Caco-2 (cell line): ENCODE measurements at regions not wholly inside any gene's neighbourhood (a gene's known extent, or its start where the extent isn't known, plus 50 kb on each side); places are given as distances from the start of the nearest gene placed in this dataset.

Experiments used
- BruUV-seq: library from RNA; stranded (reverse); fragments of 400-500 nt; replicated peaks from 2 replicates; lab custom pipeline; 2021; lab: Mats Ljungman, UMichigan
- CTCF ChIA-PET: fragments of 300-600 bp; sonication (Branson Sonifier 250); formaldehyde crosslinking; loops from one replicate; lab custom pipeline; 2022; ENCODE audit warnings: antibody characterized with exemption; lab: Charles Lee
- POLR2A ChIA-PET: fragments of 300-600 bp; sonication (Branson Sonifier 250); formaldehyde crosslinking; loops from one replicate; lab custom pipeline; 2022; ENCODE audit warnings: antibody characterized with exemption; lab: Charles Lee
- DNase-seq, 2 experiments: peaks; one replicate each; pipeline versions ENCODE4 v3.0.0 to v3.0.0-alpha.2; 2020 to 2022
- H3K27me3 ChIP-seq: replicated peaks from 2 replicates; pipeline ENCODE4 v1.6.0; 2011; ENCODE audit warnings: low read length; ENCODE audit not compliant: control insufficient read depth, insufficient read depth
- H3K36me3 ChIP-seq: 2 replicates; pipeline ENCODE4 v1.5.1; 2011; ENCODE audit warnings: low read length; ENCODE audit not compliant: control insufficient read depth, insufficient read depth
- H3K4me1 ChIP-seq: fragments of 250-450 bp; sonication (Bioruptor Pico); 2 replicates; pipeline ENCODE4 v1.5.1; 2020; ENCODE audit warnings: mild to moderate bottlenecking
- H3K4me3 ChIP-seq: 2 replicates; pipeline ENCODE4 v1.5.1; 2011; ENCODE audit warnings: low read depth, mild to moderate bottlenecking, control low read depth, low read length
- H3K9me3 ChIP-seq: fragments of 250-450 bp; sonication (Bioruptor Pico); 2 replicates; pipeline ENCODE4 v1.5.1; 2020; ENCODE audit warnings: mild to moderate bottlenecking, moderate library complexity
- H3K27ac Mint-ChIP-seq: one replicate; pipeline ENCODE4 v1.8.0; 2022; ENCODE audit warnings: mixed read lengths; ENCODE audit not compliant: unreplicated experiment
- H3K27me3 Mint-ChIP-seq: one replicate; pipeline ENCODE4 v1.8.0; 2022; ENCODE audit warnings: mixed read lengths; ENCODE audit not compliant: insufficient read depth, unreplicated experiment
- H3K36me3 Mint-ChIP-seq: one replicate; pipeline ENCODE4 v1.8.0; 2022; ENCODE audit warnings: mild to moderate bottlenecking, mixed read lengths; ENCODE audit not compliant: insufficient read depth, unreplicated experiment
- H3K4me1 Mint-ChIP-seq: one replicate; pipeline ENCODE4 v1.8.0; 2022; ENCODE audit warnings: low read depth, mixed read lengths; ENCODE audit not compliant: unreplicated experiment
- H3K4me3 Mint-ChIP-seq: one replicate; pipeline ENCODE4 v1.8.0; 2022; ENCODE audit warnings: mild to moderate bottlenecking, moderate library complexity, mixed read lengths; ENCODE audit not compliant: unreplicated experiment
- H3K9me3 Mint-ChIP-seq: one replicate; pipeline ENCODE4 v1.8.0; 2022; ENCODE audit warnings: mixed read lengths; ENCODE audit not compliant: unreplicated experiment
- intact Hi-C: fragments of 100-400 bp; cut with micrococcal nuclease; formaldehyde crosslinking; loops from one replicate; pipeline ENCODE4 v1.10.0; 2022; ENCODE audit not compliant: unreplicated experiment
- TF ChIP-seq, protein P1 (sequence below), 2 experiments: fragments of 200-600 bp in 1 of 2; IDR thresholded peaks; 1 replicate in 1 of 2; 2 replicates in 1 of 2; pipeline versions ENCODE4 v1.5.1 to v1.8.0; 2011 to 2022; ENCODE audit warnings: antibody characterized with exemption in 1 of 2, control low read depth in 1 of 2, inconsistent platforms in 1 of 2, low read depth in 1 of 2, low read length in 1 of 2, mild to moderate bottlenecking in 1 of 2, moderate library complexity in 1 of 2; ENCODE audit not compliant: insufficient read depth in 1 of 2, severe bottlenecking in 1 of 2, unreplicated experiment in 1 of 2

DNA sequence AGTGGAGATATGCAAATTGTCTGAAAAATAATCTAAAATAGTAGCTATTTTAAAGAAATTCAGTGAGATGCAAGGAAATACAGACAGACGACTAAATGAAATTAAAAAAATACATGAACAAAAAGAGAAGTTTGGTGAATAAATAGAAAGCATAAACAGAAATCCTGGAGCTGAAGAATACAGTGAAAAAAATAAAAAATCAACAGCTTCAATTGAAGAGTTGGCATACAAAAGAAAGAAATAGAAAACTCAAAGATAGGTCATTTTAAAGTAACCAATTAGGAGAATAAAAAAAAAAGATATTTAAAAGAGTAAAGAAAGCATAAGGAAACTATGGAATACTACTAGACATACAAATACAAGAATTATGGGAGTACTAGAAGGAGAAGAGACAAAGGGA is 2191.5 kb upstream of the PCDH20 start:
- no TSS peak for BruUV-seq
- no peaks in the 10 kb centered on the region for H3K4me1 Mint-ChIP-seq
- no peak for DNase-seq
- Histone ChIP-seq H3K9me3 (peaks cover 7% of the 10 kb centered on the region), H3K4me3 (no peak overlapping the region), H3K27me3 (no peaks in the 10 kb centered on the region), H3K36me3 (no peaks in the 10 kb centered on the region; the same call in 1 of the 2 replicates), H3K4me1 (no peaks in the 10 kb centered on the region)
- no peak overlapping the region for H3K27ac Mint-ChIP-seq
- POLR2A ChIA-PET: no interaction called here
- peaks cover 24% of the 10 kb centered on the region for H3K9me3 Mint-ChIP-seq
- CTCF ChIA-PET: no interaction called here
- TF ChIP-seq, protein P1, sequence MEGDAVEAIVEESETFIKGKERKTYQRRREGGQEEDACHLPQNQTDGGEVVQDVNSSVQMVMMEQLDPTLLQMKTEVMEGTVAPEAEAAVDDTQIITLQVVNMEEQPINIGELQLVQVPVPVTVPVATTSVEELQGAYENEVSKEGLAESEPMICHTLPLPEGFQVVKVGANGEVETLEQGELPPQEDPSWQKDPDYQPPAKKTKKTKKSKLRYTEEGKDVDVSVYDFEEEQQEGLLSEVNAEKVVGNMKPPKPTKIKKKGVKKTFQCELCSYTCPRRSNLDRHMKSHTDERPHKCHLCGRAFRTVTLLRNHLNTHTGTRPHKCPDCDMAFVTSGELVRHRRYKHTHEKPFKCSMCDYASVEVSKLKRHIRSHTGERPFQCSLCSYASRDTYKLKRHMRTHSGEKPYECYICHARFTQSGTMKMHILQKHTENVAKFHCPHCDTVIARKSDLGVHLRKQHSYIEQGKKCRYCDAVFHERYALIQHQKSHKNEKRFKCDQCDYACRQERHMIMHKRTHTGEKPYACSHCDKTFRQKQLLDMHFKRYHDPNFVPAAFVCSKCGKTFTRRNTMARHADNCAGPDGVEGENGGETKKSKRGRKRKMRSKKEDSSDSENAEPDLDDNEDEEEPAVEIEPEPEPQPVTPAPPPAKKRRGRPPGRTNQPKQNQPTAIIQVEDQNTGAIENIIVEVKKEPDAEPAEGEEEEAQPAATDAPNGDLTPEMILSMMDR (IDR thresholded peaks at IDR 0.05; ENCODE audit: insufficient read depth in 1 of 2, low read depth in 1 of 2, low read length in 1 of 2, severe bottlenecking in 1 of 2, unreplicated experiment in 1 of 2): no peak
- no peaks in the 10 kb centered on the region for H3K36me3 Mint-ChIP-seq
- H3K4me3 Mint-ChIP-seq: no peak overlapping the region
- no peaks in the 10 kb centered on the region for H3K27me3 Mint-ChIP-seq
- intact Hi-C loops: no loop called here

GRCh38 chr13:63605962-63606361 is 2190.3 kb upstream of the PCDH20 start:
- BruUV-seq: no TSS peak
- Histone ChIP-seq H3K36me3 (no peaks in the 10 kb centered on the region; the same call in 1 of the 2 replicates), H3K27me3 (no peaks in the 10 kb centered on the region), H3K4me1 (no peaks in the 10 kb centered on the region), H3K4me3 (no peak overlapping the region), H3K9me3 (peaks cover 7% of the 10 kb centered on the region)
- H3K4me3 Mint-ChIP-seq: no peak overlapping the region
- no peak for DNase-seq
- ChIA-PET POLR2A (no interaction called here), CTCF (no interaction called here)
- no peaks in the 10 kb centered on the region for H3K4me1 Mint-ChIP-seq
- peaks cover 24% of the 10 kb centered on the region for H3K9me3 Mint-ChIP-seq
- TF ChIP-seq, protein P1 (IDR thresholded peaks at IDR 0.05; ENCODE audit: insufficient read depth in 1 of 2, low read depth in 1 of 2, low read length in 1 of 2, severe bottlenecking in 1 of 2, unreplicated experiment in 1 of 2): no peak
- intact Hi-C loops: no loop called here
- no peak overlapping the region for H3K27ac Mint-ChIP-seq
- peaks cover 4% of the 10 kb centered on the region for H3K27me3 Mint-ChIP-seq
- no peaks in the 10 kb centered on the region for H3K36me3 Mint-ChIP-seq

DNA sequence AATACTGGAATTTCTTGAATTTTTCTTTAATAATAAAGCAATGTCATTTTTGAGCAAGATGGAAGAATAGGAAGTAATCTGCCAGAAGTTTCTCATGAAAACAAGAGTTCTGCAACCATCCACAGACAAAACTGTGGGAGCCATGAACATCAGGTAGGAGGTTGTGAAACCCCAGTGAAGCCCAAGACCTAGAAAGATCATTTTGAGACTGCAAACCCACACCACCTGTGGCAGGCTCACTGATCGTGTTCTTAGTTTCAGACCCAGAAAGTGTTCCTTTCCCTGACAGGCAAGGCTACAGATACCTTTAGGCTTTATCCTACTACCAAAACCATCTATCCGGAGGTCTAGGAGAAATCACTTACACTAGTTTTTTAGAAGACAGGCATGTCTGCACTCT is 2189.8 kb upstream of the PCDH20 start:
- CTCF ChIA-PET: no interaction called here
- Mint-ChIP-seq H3K4me1 (no peaks in the 10 kb centered on the region), H3K27ac (no peak overlapping the region)

More for the DNA sequence above, 2189.8 kb upstream of the PCDH20 start:
- Histone ChIP-seq H3K4me1 (no peaks in the 10 kb centered on the region), H3K9me3 (peaks cover 7% of the 10 kb centered on the region), H3K4me3 (no peak overlapping the region), H3K36me3 (no peaks in the 10 kb centered on the region; the same call in 1 of the 2 replicates), H3K27me3 (no peaks in the 10 kb centered on the region)
- POLR2A ChIA-PET: no interaction called here
- BruUV-seq: no TSS peak
- Mint-ChIP-seq H3K27me3 (peaks cover 4% of the 10 kb centered on the region), H3K4me3 (no peak overlapping the region), H3K9me3 (peaks cover 24% of the 10 kb centered on the region), H3K36me3 (no peaks in the 10 kb centered on the region)
- TF ChIP-seq, protein P1 (IDR thresholded peaks at IDR 0.05; ENCODE audit: insufficient read depth in 1 of 2, low read depth in 1 of 2, low read length in 1 of 2, severe bottlenecking in 1 of 2, unreplicated experiment in 1 of 2): no peak
- no peak for DNase-seq
- intact Hi-C loops: no loop called here
